ENCODE measurements at regions not wholly inside any gene's neighbourhood (a gene's known extent, or its start where the extent isn't known, plus 50 kb on each side); places are given as distances from the start of the nearest gene placed in this dataset.
"Not testable (repeated sequence)": the region's sequence is repeated elsewhere in the genome, so short reads cannot be mapped to it uniquely, and the experiment has no call there.

GRCh38 chr5:96548905-96549304, 113.3 kb upstream of the CAST start:
- no peaks in the 10 kb centered on the region for H3K4me1 ChIP-seq (ENCODE audit: control insufficient read depth in 1 of 2, low read depth in 2 of 2)
- DNase-seq (ENCODE audit: low spot score) (no peak), ATAC-seq (ENCODE audit: insufficient number of reproducible peaks, low FRiP score, low read depth) (no peak)
- no peaks in the 10 kb centered on the region for H3K9me3 ChIP-seq
- H3K4me3 ChIP-seq, result no peak overlapping the region
- no peak for TF ChIP-seq CTCF (IDR thresholded peaks at IDR 0.05)
- H3K27ac ChIP-seq, result no peak overlapping the region
- no peaks in the 10 kb centered on the region for H3K36me3 ChIP-seq
- H3K27me3 ChIP-seq (replicated peaks; ENCODE audit: insufficient read depth), result no peaks in the 10 kb centered on the region

- not testable (repeated sequence) for H3K4me1 ChIP-seq (ENCODE audit: control insufficient read depth in 1 of 2, low read depth in 2 of 2); DNase-seq (ENCODE audit: low spot score); H3K9me3 ChIP-seq; ATAC-seq (ENCODE audit: insufficient number of reproducible peaks, low FRiP score, low read depth); H3K4me3 ChIP-seq; H3K27ac ChIP-seq; H3K36me3 ChIP-seq; H3K27me3 ChIP-seq (replicated peaks; ENCODE audit: insufficient read depth)
Observed at GRCh38 chr5:96560857-96561256, 101.3 kb upstream of the CAST start.

- DNase-seq (ENCODE audit: low spot score), result no peak
- H3K27ac ChIP-seq, result peak overlapping the region in 1 of 2 donors; percentile 26
- ATAC-seq (ENCODE audit: insufficient number of reproducible peaks, low FRiP score, low read depth), result no peak
- peaks cover 4 to 5% of the 10 kb centered on the region in 2 donors for H3K4me1 ChIP-seq (ENCODE audit: control insufficient read depth in 1 of 2, low read depth in 2 of 2)
- no peaks in the 10 kb centered on the region for H3K27me3 ChIP-seq (replicated peaks; ENCODE audit: insufficient read depth)
- no peak for TF ChIP-seq CTCF (IDR thresholded peaks at IDR 0.05)
- no peaks in the 10 kb centered on the region for H3K9me3 ChIP-seq
- no peak overlapping the region for H3K4me3 ChIP-seq
- no peaks in the 10 kb centered on the region for H3K36me3 ChIP-seq
Observed at GRCh38 chr5:96562614-96563013, 99.6 kb upstream of the CAST start.

GRCh38 chr5:96563816-96564215, 98.4 kb upstream of the CAST start:
- Histone ChIP-seq H3K9me3 (no peaks in the 10 kb centered on the region), H3K4me3 (no peak overlapping the region), H3K4me1 (ENCODE audit: control insufficient read depth in 1 of 2, low read depth in 2 of 2) (peaks cover 4 to 5% of the 10 kb centered on the region in 2 donors), H3K27ac (no peak overlapping the region), H3K36me3 (no peaks in the 10 kb centered on the region), H3K27me3 (replicated peaks; ENCODE audit: insufficient read depth) (no peaks in the 10 kb centered on the region)
- ATAC-seq (ENCODE audit: insufficient number of reproducible peaks, low FRiP score, low read depth) (no peak), DNase-seq (ENCODE audit: low spot score) (no peak)
- TF ChIP-seq CTCF (IDR thresholded peaks at IDR 0.05), result no peak

GRCh38 chr5:96565582-96566265, 96.5 kb upstream of the CAST start:
- Histone ChIP-seq H3K27me3 (replicated peaks; ENCODE audit: insufficient read depth) (no peaks in the 10 kb centered on the region), H3K27ac (no peak overlapping the region), H3K4me3 (no peak overlapping the region), H3K9me3 (no peaks in the 10 kb centered on the region), H3K36me3 (no peaks in the 10 kb centered on the region), H3K4me1 (ENCODE audit: control insufficient read depth in 1 of 2, low read depth in 2 of 2) (peaks cover 4 to 5% of the 10 kb centered on the region in 2 donors)
- DNase-seq (ENCODE audit: low spot score), result no peak
- TF ChIP-seq CTCF (IDR thresholded peaks at IDR 0.05), result no peak
- no peak for ATAC-seq (ENCODE audit: insufficient number of reproducible peaks, low FRiP score, low read depth)
